HG03066 (cell line): ENCODE measurements at regions not wholly inside any gene's neighbourhood (a gene's known extent, or its start where the extent isn't known, plus 50 kb on each side); places are given as distances from the start of the nearest gene placed in this dataset.
"Not testable (repeated sequence)": the region's sequence is repeated elsewhere in the genome, so short reads cannot be mapped to it uniquely, and the experiment has no call there.

Experiments
- ATAC-seq: cut with Tn5 transposase; IDR thresholded peaks from one replicate; pipeline ENCODE4 v1.9.1; 2021; ENCODE audit warnings: low read depth; ENCODE audit not compliant: unreplicated experiment

- no peak for ATAC-seq
Observed at GRCh38 chr6:146928503-146928902, 275.7 kb upstream of the STXBP5 start.

DNA sequence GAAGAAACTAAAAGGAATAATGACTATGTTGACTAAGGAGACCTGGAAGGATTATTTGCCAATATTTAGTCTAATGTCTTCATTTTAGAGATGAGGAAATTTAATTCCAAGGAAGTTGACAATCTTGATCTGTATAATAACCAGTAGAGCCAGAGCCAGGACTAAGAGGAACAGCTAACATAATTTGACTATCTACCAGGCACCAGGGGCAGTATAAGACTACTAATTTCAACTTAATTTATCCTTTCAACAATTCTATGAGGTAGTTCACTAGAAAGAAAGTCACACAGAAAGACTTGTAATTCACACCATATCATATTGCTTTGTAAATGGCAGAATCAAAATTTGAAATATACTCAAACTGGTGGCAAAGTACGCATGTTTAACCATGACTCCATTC is 273.0 kb upstream of the STXBP5 start:
- ATAC-seq: no peak

DNA sequence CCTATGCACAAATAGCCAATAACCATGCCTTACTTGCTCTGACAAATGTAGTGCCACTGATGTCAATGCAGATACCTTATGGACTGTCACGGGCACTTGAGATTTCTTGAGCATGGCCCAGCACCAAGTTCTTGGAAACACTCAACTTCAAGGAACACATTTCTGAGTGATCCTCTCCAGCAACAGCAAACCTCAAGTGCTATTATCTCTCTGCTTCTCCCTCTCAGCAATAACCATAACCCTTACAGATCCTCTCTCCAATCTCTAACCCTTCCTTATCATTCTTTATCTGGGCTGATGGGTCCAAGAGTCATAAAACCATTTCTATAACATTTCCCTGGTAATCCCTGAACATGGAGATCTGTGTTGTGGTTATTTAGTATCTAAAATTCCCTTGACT is 266.9 kb upstream of the STXBP5 start:
- ATAC-seq: no peak

DNA sequence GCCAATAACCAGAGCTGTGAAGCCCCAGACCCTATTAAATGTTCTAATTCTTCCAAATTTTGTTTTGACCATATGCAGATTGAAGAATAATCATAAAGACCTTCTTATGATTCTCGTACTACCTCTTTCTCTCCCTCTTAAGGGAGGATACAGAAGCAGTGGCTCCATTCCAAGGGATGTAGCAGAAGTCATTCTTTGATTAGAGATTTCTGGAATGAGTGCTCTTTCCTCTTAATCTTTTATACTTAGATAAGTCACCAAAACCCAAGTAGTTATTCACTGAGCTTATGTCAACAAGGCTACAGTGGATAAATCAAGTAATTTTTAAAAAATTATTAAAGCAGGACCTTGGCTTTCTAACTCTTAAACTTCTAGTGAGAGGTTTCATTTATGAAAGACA is 266.0 kb upstream of the STXBP5 start:
- no peak for ATAC-seq

DNA sequence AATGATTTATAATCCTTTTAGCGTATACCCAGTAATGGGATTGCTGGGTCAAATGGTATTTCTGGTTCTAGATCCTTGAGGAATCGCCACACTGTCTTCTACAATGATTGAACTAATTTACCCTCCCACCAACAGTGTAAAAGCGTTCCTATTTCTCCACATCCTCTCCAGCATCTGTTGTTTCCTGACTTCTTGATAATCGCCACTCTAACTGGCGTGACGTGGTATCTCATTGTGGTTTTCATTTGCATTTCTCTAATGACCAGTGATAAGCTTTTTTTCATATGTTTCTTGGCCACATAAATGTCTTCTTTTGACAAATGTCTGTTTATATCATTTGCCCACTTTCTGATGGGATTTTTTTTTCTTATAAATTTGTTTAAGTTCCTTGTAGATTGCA is 264.8 kb upstream of the STXBP5 start:
- ATAC-seq: not testable (repeated sequence)

DNA sequence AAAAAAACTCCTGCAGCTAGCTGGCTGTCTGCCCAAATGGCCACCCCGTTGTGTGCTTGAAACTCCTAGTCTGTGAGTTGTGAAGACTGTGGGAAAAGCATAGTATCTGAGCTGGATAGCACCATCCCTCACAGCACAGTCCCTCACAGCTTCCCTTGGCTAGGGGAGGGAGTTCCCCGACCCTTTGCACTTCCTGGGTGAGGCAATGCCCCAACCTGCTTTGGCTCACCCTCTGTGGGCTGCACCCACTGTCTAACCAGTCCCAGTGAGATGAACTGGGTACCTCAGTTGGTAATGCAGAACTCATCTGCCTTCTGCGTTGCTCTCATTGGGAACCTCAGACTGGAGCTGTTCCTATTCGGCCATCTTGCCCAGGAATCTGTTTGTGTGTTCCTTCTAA is 260.6 kb upstream of the STXBP5 start:
- no peak for ATAC-seq

DNA sequence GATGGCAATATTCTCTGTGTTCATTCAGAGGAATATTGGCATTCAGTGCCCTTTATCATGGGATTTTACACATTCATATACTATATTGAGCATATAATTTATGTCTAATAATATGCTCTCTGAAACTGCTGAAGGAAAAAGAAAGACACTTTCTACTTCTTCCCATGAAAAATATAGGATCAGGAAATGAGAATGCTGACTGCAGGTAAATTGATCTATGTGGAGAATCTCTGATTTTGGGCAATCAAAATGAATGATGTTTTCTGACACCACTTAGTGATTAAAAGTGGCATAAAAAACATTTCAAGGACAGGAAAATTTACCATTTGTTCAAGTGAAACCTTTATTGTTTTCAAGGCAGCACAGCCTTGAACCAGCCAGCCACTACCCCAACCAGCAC is 260.1 kb upstream of the STXBP5 start:
- ATAC-seq: no peak

- no peak for ATAC-seq
Observed at GRCh38 chr6:146944809-146945208, 259.4 kb upstream of the STXBP5 start.

GRCh38 chr6:146946559-146946958 is 257.7 kb upstream of the STXBP5 start:
- ATAC-seq: no peak

GRCh38 chr6:146948790-146949342 is 255.4 kb upstream of the STXBP5 start:
- ATAC-seq: no peak

GRCh38 chr6:146949425-146949824 is 254.8 kb upstream of the STXBP5 start:
- no peak for ATAC-seq

- no peak for ATAC-seq
Observed at GRCh38 chr6:146950351-146950835, 253.8 kb upstream of the STXBP5 start.

DNA sequence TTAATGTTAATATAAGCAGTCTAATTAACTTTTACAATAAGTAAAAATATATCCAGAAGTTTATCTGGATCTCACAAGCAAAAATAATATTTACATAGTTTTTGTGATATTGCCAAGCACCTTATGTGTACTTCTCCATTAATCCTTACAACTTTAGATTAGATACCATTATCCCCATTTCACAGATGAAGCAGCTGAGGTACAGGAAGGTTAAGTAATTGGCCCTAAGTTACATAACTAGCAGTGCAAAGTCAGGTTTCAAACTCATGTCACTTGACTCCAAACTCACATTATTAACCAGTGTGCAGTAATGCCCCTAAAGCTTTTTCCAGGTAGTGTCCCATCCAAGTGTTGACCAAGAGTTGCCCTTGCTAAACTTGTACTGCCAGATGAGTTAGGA is 248.6 kb upstream of the STXBP5 start:
- ATAC-seq: no peak

DNA sequence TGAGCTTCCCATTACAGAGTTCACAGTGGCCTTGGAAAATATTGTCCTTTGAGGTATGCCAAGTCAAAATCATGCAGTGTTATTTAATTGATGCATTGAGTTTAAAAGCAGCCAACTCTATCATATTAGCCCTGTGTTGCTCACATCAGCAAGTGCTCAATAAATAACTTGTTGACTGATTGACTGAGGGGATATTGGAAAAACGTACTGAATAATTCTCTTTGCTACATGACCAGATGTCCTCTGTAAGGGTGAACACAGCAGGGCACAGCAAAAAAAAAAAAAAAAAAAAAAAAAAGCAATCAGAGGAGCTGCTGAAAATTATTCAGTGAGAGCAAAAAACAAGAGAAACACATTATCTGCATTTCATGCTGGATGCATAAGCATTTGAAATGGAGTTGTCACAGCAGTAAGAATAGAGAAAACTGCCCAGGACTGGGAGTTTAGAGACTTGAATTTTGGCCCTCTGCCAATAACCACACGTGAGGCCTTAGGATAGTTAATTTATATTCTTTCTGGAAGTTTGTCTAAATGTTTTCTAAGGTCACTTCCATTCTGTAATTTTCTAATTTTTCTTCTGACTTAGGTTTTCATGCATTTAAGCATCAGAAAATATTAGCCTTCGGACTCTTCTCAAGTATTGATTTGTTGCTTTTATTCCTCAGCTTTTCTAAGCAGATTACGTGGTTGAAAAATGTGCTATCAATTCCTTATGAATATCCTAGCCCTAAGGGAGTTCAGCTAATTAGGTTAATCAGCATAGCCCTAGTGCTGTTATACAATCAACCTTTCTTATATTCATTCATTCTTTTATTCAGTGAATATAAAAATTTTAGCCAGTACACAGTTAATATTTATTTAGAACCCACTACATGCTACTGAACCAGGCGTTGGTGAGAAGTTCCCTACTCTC is 246.8 kb upstream of the STXBP5 start:
- ATAC-seq: no peak

DNA sequence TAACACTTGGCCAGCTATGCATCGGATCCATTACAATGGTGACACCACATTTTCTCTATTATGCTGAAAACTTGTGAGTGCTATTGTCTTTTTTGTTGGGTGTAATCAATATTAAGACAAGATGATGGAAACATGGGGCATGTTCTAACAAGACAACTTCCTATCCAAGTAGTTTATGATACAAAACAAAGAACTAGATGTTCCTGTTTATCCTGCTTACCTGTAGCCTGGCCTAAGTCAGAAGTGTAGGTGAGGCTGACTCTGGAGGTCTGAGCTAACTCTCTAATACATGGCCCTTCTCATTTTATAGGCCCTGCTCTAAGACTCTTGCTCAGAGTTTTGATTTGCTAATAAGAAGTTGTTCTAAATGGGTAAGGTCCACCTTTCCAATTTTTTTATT is 242.4 kb upstream of the STXBP5 start:
- no peak for ATAC-seq

DNA sequence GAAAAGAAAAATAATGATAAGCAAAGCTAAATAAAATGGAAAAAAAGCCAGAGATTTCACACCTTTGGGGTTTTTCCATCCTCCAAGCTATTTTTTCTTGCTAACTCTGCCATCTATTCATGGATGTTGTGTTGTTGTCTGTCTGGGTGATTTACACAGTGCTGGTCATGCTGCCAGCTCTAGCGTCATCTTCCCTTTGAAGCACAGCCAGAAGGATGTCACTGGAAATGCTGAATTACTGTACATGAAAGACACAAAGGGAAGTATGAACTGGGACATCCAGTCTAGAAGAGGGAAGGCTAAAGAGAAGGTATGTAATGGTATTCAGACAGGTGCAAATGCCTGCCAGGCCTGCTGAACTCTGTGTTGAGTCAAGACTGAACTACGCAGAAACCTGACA is 241.9 kb upstream of the STXBP5 start:
- ATAC-seq: no peak

DNA sequence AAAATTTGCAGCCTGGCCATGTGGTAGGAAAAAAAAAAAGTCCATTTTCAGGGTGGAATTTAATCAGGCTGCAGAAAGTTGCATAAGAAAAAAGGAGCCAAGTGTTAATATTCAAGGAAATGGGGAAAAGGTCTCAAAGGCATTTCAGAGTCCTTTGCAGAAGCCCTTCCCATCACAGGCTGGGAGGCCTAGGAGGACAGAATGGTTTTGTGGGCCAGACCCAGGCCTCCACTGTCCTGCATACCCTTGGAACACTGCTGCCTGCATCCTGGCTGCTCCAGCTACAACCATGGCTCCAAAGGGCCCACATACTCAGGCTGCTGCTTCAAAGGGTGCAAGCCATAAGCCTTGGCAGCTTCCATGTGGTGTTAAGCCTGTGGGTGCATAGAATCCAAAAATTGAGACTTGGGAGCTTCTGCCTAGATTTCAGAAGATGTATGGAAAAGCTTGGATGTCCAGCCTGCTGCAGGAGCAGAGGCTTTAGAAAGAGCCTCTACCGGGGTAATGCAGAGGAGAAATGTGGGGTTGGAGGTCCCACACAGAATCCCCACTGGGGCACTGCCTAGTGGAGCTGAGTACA is 239.0 kb upstream of the STXBP5 start:
- no peak for ATAC-seq

GRCh38 chr6:146968041-146968760 is 236.0 kb upstream of the STXBP5 start:
- ATAC-seq: no peak

DNA sequence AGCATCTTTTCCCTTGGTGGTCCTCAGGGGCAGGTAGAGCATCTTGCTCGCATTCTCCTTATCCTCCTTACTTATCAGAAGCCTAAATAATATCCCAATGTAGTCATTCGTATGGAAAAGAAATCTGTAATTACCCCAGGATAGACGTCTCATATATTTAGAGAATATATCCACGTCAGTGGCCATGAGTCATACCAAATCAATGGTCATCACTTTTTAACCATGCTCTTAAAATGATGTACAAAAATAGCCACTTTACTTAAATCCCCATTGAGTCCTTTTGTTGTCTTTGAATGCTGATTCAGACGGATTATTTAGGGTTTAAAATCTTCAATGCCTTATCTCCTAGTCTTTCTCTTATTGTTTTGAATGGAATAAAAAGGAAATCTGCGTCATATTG is 231.7 kb upstream of the STXBP5 start:
- no peak for ATAC-seq

GRCh38 chr6:146974351-146974750 is 229.9 kb upstream of the STXBP5 start:
- no peak for ATAC-seq

DNA sequence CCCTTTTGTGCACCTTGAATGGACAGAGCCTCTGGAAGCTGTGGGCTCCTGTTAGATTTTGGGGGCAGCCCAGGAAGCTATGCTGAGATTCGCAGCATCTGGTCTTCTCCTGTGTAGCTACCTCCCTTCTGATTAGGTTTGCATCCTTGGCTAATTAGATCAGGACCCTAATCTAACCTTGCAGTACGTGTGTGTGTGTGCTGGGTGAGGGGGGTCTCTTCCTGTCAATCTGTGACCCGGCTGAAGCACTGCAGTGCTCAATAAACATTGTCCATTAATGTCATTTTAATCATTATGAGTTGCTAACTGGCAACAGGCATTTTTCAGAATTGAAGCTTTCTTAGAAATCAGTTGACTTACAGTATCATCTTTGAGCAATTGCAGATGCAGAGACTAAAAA is 229.1 kb upstream of the STXBP5 start:
- no peak for ATAC-seq
